H9 (cell line): ENCODE measurements at regions not wholly inside any gene's neighbourhood (a gene's known extent, or its start where the extent isn't known, plus 50 kb on each side); places are given as distances from the start of the nearest gene placed in this dataset.

Source experiments
- DNase-seq: peaks from one replicate; pipeline ENCODE4 v3.0.0-alpha.2; 2017
- H2AFZ ChIP-seq: one replicate; pipeline ENCODE4 v1.6.1; 2013; ENCODE audit warnings: mild to moderate bottlenecking, low read length, control low read depth, moderate library complexity
- H2AK5ac ChIP-seq: 2 replicates; pipeline ENCODE4 v1.6.1; 2013; ENCODE audit warnings: low read length, control low read depth, mixed read lengths; ENCODE audit not compliant: insufficient read length
- H2BK120ac ChIP-seq: one replicate; pipeline ENCODE4 v1.6.1; 2013; ENCODE audit warnings: low read depth, mild to moderate bottlenecking, low read length, control low read depth, inconsistent platforms; ENCODE audit not compliant: poor library complexity, severe bottlenecking
- H2BK12ac ChIP-seq: 2 replicates; pipeline ENCODE4 v1.6.1; 2013; ENCODE audit warnings: low read length, control low read depth, mixed read lengths, low read depth; ENCODE audit not compliant: insufficient read length
- H2BK15ac ChIP-seq: 2 replicates; pipeline ENCODE4 v1.6.1; 2013; ENCODE audit warnings: low read depth, low read length, control low read depth
- H2BK20ac ChIP-seq: one replicate; pipeline ENCODE4 v1.6.1; 2013; ENCODE audit warnings: low read depth, mild to moderate bottlenecking, low read length, control low read depth, inconsistent platforms; ENCODE audit not compliant: poor library complexity, severe bottlenecking
- H2BK5ac ChIP-seq: 2 replicates; pipeline ENCODE4 v1.6.1; 2013; ENCODE audit warnings: low read length, control low read depth, mixed read lengths; ENCODE audit not compliant: insufficient read length
- H3K14ac ChIP-seq: 2 replicates; pipeline ENCODE4 v1.6.1; 2013; ENCODE audit warnings: low read length, control low read depth; ENCODE audit not compliant: insufficient read depth
- H3K18ac ChIP-seq: 2 replicates; pipeline ENCODE4 v1.6.1; 2013; ENCODE audit warnings: low read depth, mild to moderate bottlenecking, mixed read lengths, low read length, control low read depth; ENCODE audit not compliant: insufficient read length
- H3K23ac ChIP-seq: 2 replicates; pipeline ENCODE4 v1.6.1; 2013; ENCODE audit warnings: low read length, control low read depth, mixed read lengths, low read depth; ENCODE audit not compliant: insufficient read length
- H3K23me2 ChIP-seq: 2 replicates; pipeline ENCODE4 v1.6.1; 2013; ENCODE audit warnings: low read depth, mild to moderate bottlenecking, mixed read lengths, low read length, control low read depth; ENCODE audit not compliant: insufficient read length, poor library complexity, severe bottlenecking
- H3K27ac ChIP-seq: 2 replicates; pipeline ENCODE4 v1.5.1; 2013; ENCODE audit warnings: low read length, control low read depth, mixed read lengths, low read depth; ENCODE audit not compliant: insufficient read length
- H3K27me3 ChIP-seq: 2 replicates; pipeline ENCODE4 v1.6.1; 2013; ENCODE audit warnings: low read length, control low read depth, inconsistent platforms; ENCODE audit not compliant: insufficient read depth
- H3K4ac ChIP-seq: 2 replicates; pipeline ENCODE4 v1.6.1; 2013; ENCODE audit warnings: low read depth, mild to moderate bottlenecking, control low read depth, inconsistent platforms, low read length, moderate library complexity
- H3K4me1 ChIP-seq: 2 replicates; pipeline ENCODE4 v1.6.1; 2013; ENCODE audit warnings: low read length, control low read depth, inconsistent platforms; ENCODE audit not compliant: insufficient read depth
- H3K4me2 ChIP-seq: 2 replicates; pipeline ENCODE4 v1.6.1; 2013; ENCODE audit warnings: low read length, control low read depth, mixed read lengths; ENCODE audit not compliant: insufficient read length, insufficient read depth
- H3K56ac ChIP-seq: 2 replicates; pipeline ENCODE4 v1.6.1; 2013; ENCODE audit warnings: low read depth, mild to moderate bottlenecking, mixed read lengths, low read length, control low read depth; ENCODE audit not compliant: insufficient read length
- H3K79me1 ChIP-seq: 2 replicates; pipeline ENCODE4 v1.6.1; 2013; ENCODE audit warnings: low read depth, mild to moderate bottlenecking, moderate library complexity, low read length, control low read depth, inconsistent platforms; ENCODE audit not compliant: insufficient read depth, poor library complexity, severe bottlenecking
- H3K79me2 ChIP-seq: 2 replicates; pipeline ENCODE4 v1.6.1; 2013; ENCODE audit warnings: low read length, control low read depth, inconsistent platforms; ENCODE audit not compliant: insufficient read depth
- H3K9ac ChIP-seq: 2 replicates; pipeline ENCODE4 v1.6.1; 2013; ENCODE audit warnings: low read length, control low read depth, mixed read lengths; ENCODE audit not compliant: insufficient read length; ENCODE audit errors: extremely low read depth
- H3K9me3 ChIP-seq: one replicate; pipeline ENCODE4 v1.6.1; 2013; ENCODE audit warnings: low read depth, low read length, inconsistent platforms; ENCODE audit not compliant: control insufficient read depth
- H3T11ph ChIP-seq: one replicate; pipeline ENCODE4 v1.6.1; 2013; ENCODE audit warnings: mild to moderate bottlenecking, low read length, control low read depth, inconsistent platforms
- H4K20me1 ChIP-seq: one replicate; pipeline ENCODE4 v1.6.1; 2013; ENCODE audit not compliant: control insufficient read depth, insufficient read length, insufficient read depth
- H4K5ac ChIP-seq: 2 replicates; pipeline ENCODE4 v1.6.1; 2013; ENCODE audit warnings: low read depth, mild to moderate bottlenecking, mixed read lengths, low read length, control low read depth; ENCODE audit not compliant: insufficient read length
- H4K8ac ChIP-seq: replicated peaks from 2 replicates; pipeline ENCODE4 v1.6.1; 2013; ENCODE audit warnings: low read length, control low read depth, mixed read lengths, low read depth; ENCODE audit not compliant: insufficient read length
- H4K91ac ChIP-seq: 2 replicates; pipeline ENCODE4 v1.6.1; 2013; ENCODE audit warnings: low read depth, mild to moderate bottlenecking, moderate library complexity, mixed read lengths, low read length, control low read depth; ENCODE audit not compliant: insufficient read length
- H3K27ac Mint-ChIP-seq, 3 experiments: 2 replicates in 2 of 3; 3 replicates in 1 of 3; pipeline ENCODE4 v1.8.0; 2020 to 2021; ENCODE audit warnings: mixed read lengths in 3 of 3, mild to moderate bottlenecking in 1 of 3, moderate library complexity in 1 of 3
- H3K27me3 Mint-ChIP-seq: 2 replicates; pipeline ENCODE4 v1.8.0; 2021; ENCODE audit warnings: low read depth, mild to moderate bottlenecking, moderate library complexity, mixed read lengths
- H3K36me3 Mint-ChIP-seq, 3 experiments: 2 replicates in 2 of 3; 3 replicates in 1 of 3; pipeline ENCODE4 v1.8.0; 2020 to 2021; ENCODE audit warnings: low read depth in 3 of 3, mixed read lengths in 3 of 3; ENCODE audit not compliant: insufficient read depth in 1 of 3
- H3K4me1 Mint-ChIP-seq, 2 experiments: 2 replicates each; pipeline ENCODE4 v1.8.0; 2020; ENCODE audit warnings: mixed read lengths in 2 of 2
- H3K4me3 Mint-ChIP-seq, 2 experiments: 2 replicates in 1 of 2; 3 replicates in 1 of 2; pipeline ENCODE4 v1.8.0; 2020 to 2021; ENCODE audit warnings: mild to moderate bottlenecking in 2 of 2, mixed read lengths in 2 of 2, moderate library complexity in 1 of 2
- H3K9me3 Mint-ChIP-seq, 2 experiments: 2 replicates in 1 of 2; 3 replicates in 1 of 2; pipeline ENCODE4 v1.8.0; 2020; ENCODE audit warnings: mild to moderate bottlenecking in 2 of 2, mixed read lengths in 2 of 2, moderate library complexity in 1 of 2
- CTCF ChIP-seq: fragments of 200-600 bp; sonication (generic); conservative IDR thresholded peaks from 3 replicates; pipeline ENCODE4 v1.8.0; 2021; ENCODE audit warnings: antibody characterized with exemption, mild to moderate bottlenecking

GRCh38 chr21:19704832-19705231 is 1293.4 kb upstream of the NCAM2 start:
- H3T11ph ChIP-seq: no peak overlapping the region
- H3K4me2 ChIP-seq: no peak overlapping the region
- H2BK5ac ChIP-seq: no peak overlapping the region
- no peak overlapping the region for H2BK120ac ChIP-seq
- Mint-ChIP-seq H3K4me3 (no peak overlapping the region), H3K9me3 (peaks cover 18 to 25% of the 10 kb centered on the region in 2 experiments), H3K27me3 (no peaks in the 10 kb centered on the region), H3K4me1 (peaks cover 3 to 7% of the 10 kb centered on the region in 2 experiments; a peak in 3 of 4 replicates), H3K36me3 (peaks cover 5 to 25% (median 7%) of the 10 kb centered on the region in 3 experiments), H3K27ac (no peak overlapping the region)
- no peak overlapping the region for H3K27ac ChIP-seq
- no peak overlapping the region for H4K91ac ChIP-seq
- H2AK5ac ChIP-seq: no peak overlapping the region
- H3K79me1 ChIP-seq: no peaks in the 10 kb centered on the region
- no peak overlapping the region for H4K5ac ChIP-seq
- DNase-seq: no peak
- no peaks in the 10 kb centered on the region for H3K23me2 ChIP-seq
- no peak overlapping the region for H3K18ac ChIP-seq
- no peak overlapping the region for H2BK15ac ChIP-seq
- H2AFZ ChIP-seq: no peak overlapping the region
- no peak overlapping the region for H3K9ac ChIP-seq
- no peak overlapping the region for H2BK20ac ChIP-seq
- H3K4ac ChIP-seq: no peak overlapping the region
- no peak overlapping the region for H2BK12ac ChIP-seq
- H3K23ac ChIP-seq: no peak overlapping the region
- no peaks in the 10 kb centered on the region for H3K79me2 ChIP-seq
- no peak overlapping the region for H3K14ac ChIP-seq
- H3K9me3 ChIP-seq: no peaks in the 10 kb centered on the region
- no peak overlapping the region for H4K8ac ChIP-seq
- H3K4me1 ChIP-seq: no peaks in the 10 kb centered on the region
- H4K20me1 ChIP-seq: no peaks in the 10 kb centered on the region
- H3K27me3 ChIP-seq: no peaks in the 10 kb centered on the region
- no peak overlapping the region for H3K56ac ChIP-seq
- no peak for TF ChIP-seq CTCF
